Panc1 (cell line): ENCODE measurements at regions not wholly inside any gene's neighbourhood (a gene's known extent, or its start where the extent isn't known, plus 50 kb on each side); places are given as distances from the start of the nearest gene placed in this dataset.

Source experiments
- ATAC-seq: fragments of 200-7000 bp; cut with Tn5 transposase; 2 replicates; pipeline ENCODE4 v1.9.1; 2020; ENCODE audit warnings: mild to moderate bottlenecking, moderate library complexity
- BruUV-seq: library from RNA; stranded (reverse); fragments of 400-500 nt; replicated peaks from 2 replicates; lab custom pipeline; 2021; lab: Mats Ljungman, UMichigan
- CTCF ChIA-PET: fragments of 300-600 bp; sonication (Branson Sonifier 250); formaldehyde crosslinking; loops from one replicate; lab custom pipeline; 2022; ENCODE audit warnings: antibody characterized with exemption; lab: Charles Lee
- POLR2A ChIA-PET: fragments of 300-600 bp; sonication (Branson Sonifier 250); formaldehyde crosslinking; loops from one replicate; lab custom pipeline; 2022; ENCODE audit warnings: antibody characterized with exemption; lab: Charles Lee
- DNase-seq: peaks from one replicate; pipeline ENCODE4 v3.0.0-alpha.2; 2010; ENCODE audit warnings: low read depth, low spot score
- H3K27ac ChIP-seq: 2 replicates; pipeline ENCODE4 v1.5.1; 2011; ENCODE audit warnings: mild to moderate bottlenecking, low read length, inconsistent platforms
- H3K27me3 ChIP-seq: fragments of 200-500 bp; sonication (Bioruptor generic); 2 replicates; pipeline ENCODE4 v1.6.0; 2014; ENCODE audit warnings: low read length, inconsistent platforms; ENCODE audit not compliant: control insufficient read depth, insufficient read depth
- H3K36me3 ChIP-seq: fragments of 200-500 bp; sonication (Bioruptor generic); 2 replicates; pipeline ENCODE4 v1.5.1; 2014; ENCODE audit warnings: inconsistent platforms, mild to moderate bottlenecking, low read length, moderate library complexity; ENCODE audit not compliant: control insufficient read depth, insufficient read depth
- H3K4me1 ChIP-seq: 2 replicates; pipeline ENCODE4 v1.5.1; 2011; ENCODE audit warnings: inconsistent platforms, mild to moderate bottlenecking, low read length, moderate library complexity; ENCODE audit not compliant: control insufficient read depth, insufficient read depth
- H3K4me3 ChIP-seq, 2 experiments: 2 replicates each; pipeline ENCODE4 v1.5.1; 2011 to 2012; ENCODE audit warnings: low read depth in 2 of 2, low read length in 2 of 2, mild to moderate bottlenecking in 2 of 2, inconsistent platforms in 1 of 2, moderate library complexity in 1 of 2
- H3K9me3 ChIP-seq: fragments of 200-500 bp; sonication (Bioruptor generic); 2 replicates; pipeline ENCODE4 v1.5.1; 2014; ENCODE audit warnings: low read depth, mild to moderate bottlenecking, inconsistent platforms, low read length, moderate library complexity; ENCODE audit not compliant: control insufficient read depth, insufficient read depth
- POLR2AphosphoS5 ChIP-seq: IDR thresholded peaks from 2 replicates; pipeline ENCODE4 v1.6.1; 2012; ENCODE audit warnings: mild to moderate bottlenecking, low read depth, low read length, moderate library complexity
- SIN3A ChIP-seq: IDR thresholded peaks from 2 replicates; pipeline ENCODE4 v1.6.1; 2012; ENCODE audit warnings: low read depth, mild to moderate bottlenecking, low read length, moderate library complexity, borderline replicate concordance; ENCODE audit not compliant: insufficient read depth
- TCF7L2 ChIP-seq: IDR thresholded peaks from 2 replicates; pipeline ENCODE4 v1.6.1; 2011; ENCODE audit warnings: mild to moderate bottlenecking, low read depth, low read length, inconsistent platforms
- in situ Hi-C: cut with HindIII; loops from 2 replicates; pipeline ENCODE4 v1.10.0; 2016; ENCODE audit warnings: low sequenced_read_pairs, low pct_unique_long_range_greater_than_20kb
- intact Hi-C: fragments of 100-400 bp; cut with micrococcal nuclease; formaldehyde crosslinking; loops from one replicate; pipeline ENCODE4 v1.10.0; 2022; ENCODE audit not compliant: unreplicated experiment
- TF ChIP-seq, protein P1 (sequence below): fragments of 450-650 bp; IDR thresholded peaks from 2 replicates; pipeline ENCODE4 v1.5.1; 2017; ENCODE audit warnings: mild to moderate bottlenecking
- TF ChIP-seq, protein P2 (sequence below), 2 experiments: IDR thresholded peaks; 2 replicates each; pipeline ENCODE4 v1.6.1; 2011 to 2012; ENCODE audit warnings: low read depth in 2 of 2, control low read depth in 1 of 2, low read length in 1 of 2, mild to moderate bottlenecking in 1 of 2, moderate library complexity in 1 of 2; ENCODE audit not compliant: insufficient read depth in 1 of 2

DNA sequence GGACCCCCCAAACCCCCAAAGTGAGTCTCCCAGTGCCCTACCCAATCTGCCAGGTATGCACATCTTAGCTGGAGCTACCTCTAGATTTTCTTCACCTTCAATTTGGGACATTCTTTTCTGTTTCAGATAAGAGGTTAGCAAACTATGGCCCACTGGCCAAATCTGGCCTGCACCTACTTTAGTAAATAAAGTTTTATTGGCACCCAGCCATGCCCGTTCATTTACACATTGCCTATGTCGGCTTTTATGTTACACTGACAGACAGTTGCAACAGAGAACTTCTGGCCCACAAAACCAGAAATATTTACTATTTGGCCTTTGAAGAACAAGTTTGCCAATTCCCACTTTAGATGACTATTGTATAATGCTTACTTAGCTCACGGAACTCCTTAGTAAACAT, 55.9 kb upstream of the STX16 start:
- Histone ChIP-seq H3K4me3 (no peak overlapping the region), H3K9me3 (no peaks in the 10 kb centered on the region), H3K27ac (no peak overlapping the region), H3K27me3 (no peaks in the 10 kb centered on the region), H3K4me1 (no peaks in the 10 kb centered on the region), H3K36me3 (no peaks in the 10 kb centered on the region)
- BruUV-seq = no TSS peak
- no peak for DNase-seq
- in situ Hi-C loops (no loop called here), intact Hi-C loops (no loop called here)
- ChIA-PET CTCF (no interaction called here), POLR2A (no interaction called here)
- TF ChIP-seq POLR2AphosphoS5 (no peak), TCF7L2 (no peak), SIN3A (no peak)
- TF ChIP-seq, protein P1, sequence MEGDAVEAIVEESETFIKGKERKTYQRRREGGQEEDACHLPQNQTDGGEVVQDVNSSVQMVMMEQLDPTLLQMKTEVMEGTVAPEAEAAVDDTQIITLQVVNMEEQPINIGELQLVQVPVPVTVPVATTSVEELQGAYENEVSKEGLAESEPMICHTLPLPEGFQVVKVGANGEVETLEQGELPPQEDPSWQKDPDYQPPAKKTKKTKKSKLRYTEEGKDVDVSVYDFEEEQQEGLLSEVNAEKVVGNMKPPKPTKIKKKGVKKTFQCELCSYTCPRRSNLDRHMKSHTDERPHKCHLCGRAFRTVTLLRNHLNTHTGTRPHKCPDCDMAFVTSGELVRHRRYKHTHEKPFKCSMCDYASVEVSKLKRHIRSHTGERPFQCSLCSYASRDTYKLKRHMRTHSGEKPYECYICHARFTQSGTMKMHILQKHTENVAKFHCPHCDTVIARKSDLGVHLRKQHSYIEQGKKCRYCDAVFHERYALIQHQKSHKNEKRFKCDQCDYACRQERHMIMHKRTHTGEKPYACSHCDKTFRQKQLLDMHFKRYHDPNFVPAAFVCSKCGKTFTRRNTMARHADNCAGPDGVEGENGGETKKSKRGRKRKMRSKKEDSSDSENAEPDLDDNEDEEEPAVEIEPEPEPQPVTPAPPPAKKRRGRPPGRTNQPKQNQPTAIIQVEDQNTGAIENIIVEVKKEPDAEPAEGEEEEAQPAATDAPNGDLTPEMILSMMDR = no peak
- TF ChIP-seq, protein P2, sequence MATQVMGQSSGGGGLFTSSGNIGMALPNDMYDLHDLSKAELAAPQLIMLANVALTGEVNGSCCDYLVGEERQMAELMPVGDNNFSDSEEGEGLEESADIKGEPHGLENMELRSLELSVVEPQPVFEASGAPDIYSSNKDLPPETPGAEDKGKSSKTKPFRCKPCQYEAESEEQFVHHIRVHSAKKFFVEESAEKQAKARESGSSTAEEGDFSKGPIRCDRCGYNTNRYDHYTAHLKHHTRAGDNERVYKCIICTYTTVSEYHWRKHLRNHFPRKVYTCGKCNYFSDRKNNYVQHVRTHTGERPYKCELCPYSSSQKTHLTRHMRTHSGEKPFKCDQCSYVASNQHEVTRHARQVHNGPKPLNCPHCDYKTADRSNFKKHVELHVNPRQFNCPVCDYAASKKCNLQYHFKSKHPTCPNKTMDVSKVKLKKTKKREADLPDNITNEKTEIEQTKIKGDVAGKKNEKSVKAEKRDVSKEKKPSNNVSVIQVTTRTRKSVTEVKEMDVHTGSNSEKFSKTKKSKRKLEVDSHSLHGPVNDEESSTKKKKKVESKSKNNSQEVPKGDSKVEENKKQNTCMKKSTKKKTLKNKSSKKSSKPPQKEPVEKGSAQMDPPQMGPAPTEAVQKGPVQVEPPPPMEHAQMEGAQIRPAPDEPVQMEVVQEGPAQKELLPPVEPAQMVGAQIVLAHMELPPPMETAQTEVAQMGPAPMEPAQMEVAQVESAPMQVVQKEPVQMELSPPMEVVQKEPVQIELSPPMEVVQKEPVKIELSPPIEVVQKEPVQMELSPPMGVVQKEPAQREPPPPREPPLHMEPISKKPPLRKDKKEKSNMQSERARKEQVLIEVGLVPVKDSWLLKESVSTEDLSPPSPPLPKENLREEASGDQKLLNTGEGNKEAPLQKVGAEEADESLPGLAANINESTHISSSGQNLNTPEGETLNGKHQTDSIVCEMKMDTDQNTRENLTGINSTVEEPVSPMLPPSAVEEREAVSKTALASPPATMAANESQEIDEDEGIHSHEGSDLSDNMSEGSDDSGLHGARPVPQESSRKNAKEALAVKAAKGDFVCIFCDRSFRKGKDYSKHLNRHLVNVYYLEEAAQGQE (IDR thresholded peaks at IDR 0.05; ENCODE audit: insufficient read depth in 1 of 2, low read depth in 2 of 2, low read length in 1 of 2) = no peak
- ATAC-seq = no peak

DNA sequence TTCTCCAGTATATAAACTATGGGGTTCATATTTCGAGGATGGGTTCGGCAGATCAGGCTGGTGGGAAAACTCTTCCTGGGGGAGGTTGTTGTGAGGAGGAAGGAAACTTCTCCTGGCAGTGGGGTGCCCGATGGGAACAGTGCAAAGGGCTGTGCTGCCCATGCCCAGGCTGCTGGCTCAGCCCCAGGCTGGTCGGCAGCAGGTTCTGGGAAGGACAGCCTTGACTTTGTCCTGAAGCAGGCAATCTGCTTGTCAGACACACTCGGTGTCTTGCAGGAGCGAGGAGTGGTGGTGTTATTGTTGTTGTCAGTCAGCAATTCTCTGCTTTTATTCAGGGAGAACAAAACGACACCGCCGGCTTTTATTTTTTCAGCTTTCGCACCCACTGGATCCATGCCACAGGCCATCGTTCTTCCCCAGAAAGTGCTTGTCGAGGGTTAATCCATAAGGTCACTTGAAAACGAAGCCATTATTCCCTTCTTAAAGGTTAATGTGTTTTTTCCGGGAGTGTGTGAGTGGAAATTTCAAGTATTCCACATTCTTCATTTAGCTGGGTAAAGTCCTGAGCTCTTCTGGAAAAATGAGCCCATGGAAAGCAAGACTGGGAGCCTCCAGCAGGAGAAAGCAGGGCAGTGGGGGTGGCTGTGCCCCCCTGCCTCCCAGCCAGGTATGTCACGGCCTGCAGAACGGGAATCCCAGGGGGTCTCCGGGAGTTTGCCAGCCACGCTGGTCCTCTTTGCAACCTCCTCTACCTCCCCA, 57.0 kb upstream of the STX16 start:
- BruUV-seq = no TSS peak
- in situ Hi-C loops (no loop called here), intact Hi-C loops (no loop called here)
- ATAC-seq (no peak), DNase-seq (no peak)
- Histone ChIP-seq H3K27me3 (no peaks in the 10 kb centered on the region), H3K36me3 (no peaks in the 10 kb centered on the region), H3K27ac (no peak overlapping the region), H3K9me3 (no peaks in the 10 kb centered on the region), H3K4me3 (no peak overlapping the region), H3K4me1 (no peaks in the 10 kb centered on the region)
- ChIA-PET CTCF (no interaction called here), POLR2A (no interaction called here)
- TF ChIP-seq, protein P1 = no peak
- TF ChIP-seq SIN3A (no peak), TCF7L2 (no peak), POLR2AphosphoS5 (no peak)
- TF ChIP-seq, protein P2 (IDR thresholded peaks at IDR 0.05; ENCODE audit: insufficient read depth in 1 of 2, low read depth in 2 of 2, low read length in 1 of 2) = no peak
